Thyroid gland (tissue), 4 donors: ENCODE measurements at regions not wholly inside any gene's neighbourhood (a gene's known extent, or its start where the extent isn't known, plus 50 kb on each side); places are given as distances from the start of the nearest gene placed in this dataset.

ENCODE experiments used
- CTCF ChIP-seq, 6 experiments: fragments of 200-600 bp in 3 of 6; fragments of 450-650 bp in 3 of 6; sonication (generic) in 3 of 6; IDR thresholded peaks; one replicate each; pipeline ENCODE4 v1.5.1; 2016 to 2019; ENCODE audit warnings: antibody characterized with exemption in 6 of 6, mild to moderate bottlenecking in 2 of 6, inconsistent platforms in 1 of 6, moderate library complexity in 1 of 6
- POLR2A ChIP-seq, 2 donors: fragments of 450-650 bp; IDR thresholded peaks; one replicate each; pipeline ENCODE4 v1.6.1; 2017; ENCODE audit warnings: antibody characterized with exemption in 2 of 2, mild to moderate bottlenecking in 2 of 2, moderate library complexity in 1 of 2

DNA sequence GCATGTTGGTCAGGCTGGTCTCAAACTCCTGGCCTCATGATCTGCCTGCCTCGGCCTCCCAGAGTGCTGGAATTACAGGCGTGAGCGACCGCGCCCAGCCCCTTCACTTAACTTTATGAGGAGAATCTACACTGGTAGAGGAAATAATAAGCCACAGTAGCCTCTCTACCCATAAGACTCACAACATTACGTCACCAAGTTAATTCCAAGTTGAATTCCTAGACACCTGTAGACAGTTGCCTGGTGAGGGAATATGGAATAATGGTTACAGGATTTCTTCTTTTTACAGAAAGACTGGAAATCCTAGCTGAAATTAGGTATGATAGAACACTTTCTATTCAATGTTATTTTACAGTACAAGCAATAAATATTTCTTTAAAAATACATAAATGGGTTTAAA, 854.5 kb upstream of the EYS start:
- TF ChIP-seq CTCF (IDR thresholded peaks at IDR 0.05) (no peak), POLR2A (IDR thresholded peaks at IDR 0.05) (no peak)
